Adrenal gland (tissue), 5 donors: ENCODE measurements at regions not wholly inside any gene's neighbourhood (a gene's known extent, or its start where the extent isn't known, plus 50 kb on each side); places are given as distances from the start of the nearest gene placed in this dataset.

Experiments
- CTCF ChIP-seq, 6 experiments: fragments of 450-650 bp in 4 of 6; fragments of 200-600 bp in 2 of 6; sonication (generic) in 1 of 6; IDR thresholded peaks; 1 replicate in 5 of 6; 2 replicates in 1 of 6; pipeline versions ENCODE4 v1.5.1 to v1.8.0; 2016 to 2021; ENCODE audit warnings: antibody characterized with exemption in 6 of 6, mild to moderate bottlenecking in 2 of 6, moderate library complexity in 1 of 6
- POLR2A ChIP-seq, 2 donors: fragments of 450-650 bp; IDR thresholded peaks; one replicate each; pipeline ENCODE4 v1.6.1; 2017; ENCODE audit warnings: antibody characterized with exemption in 2 of 2, mild to moderate bottlenecking in 2 of 2, moderate library complexity in 1 of 2
- donor health status: DM: no; HTN: no; CAD: no.

DNA sequence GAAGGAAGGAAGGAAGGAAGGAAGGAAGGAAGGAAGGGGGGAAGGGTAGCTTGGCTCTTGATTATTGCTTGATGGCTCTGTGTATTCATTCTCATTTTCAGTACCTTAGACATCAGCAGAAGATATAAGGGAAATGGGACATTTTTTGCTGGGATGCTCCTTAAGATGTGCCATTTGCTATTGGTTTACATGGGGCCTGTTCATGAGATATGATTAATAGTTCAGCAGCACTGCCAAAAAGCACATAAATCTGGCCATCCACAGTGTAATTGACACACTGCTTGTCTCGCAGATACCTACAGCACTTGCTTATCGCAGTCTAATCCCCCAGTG is 137.5 kb upstream of the JARID2 start:
- TF ChIP-seq CTCF (IDR thresholded peaks at IDR 0.05) (no peak), POLR2A (IDR thresholded peaks at IDR 0.05) (no peak)
